SU-DHL-6 (cell line): ENCODE measurements at regions not wholly inside any gene's neighbourhood (a gene's known extent, or its start where the extent isn't known, plus 50 kb on each side); places are given as distances from the start of the nearest gene placed in this dataset.

Experiments
- H2AFZ ChIP-seq: fragments of 200-600 bp; sonication (generic); 2 replicates; pipeline ENCODE4 v1.6.1; 2014; ENCODE audit warnings: low read depth, mild to moderate bottlenecking, moderate library complexity, mixed read lengths, antibody characterized with exemption, low read length; ENCODE audit not compliant: severe bottlenecking
- H3F3A ChIP-seq: fragments of 200-600 bp; shearing (Covaris generic); 2 replicates; pipeline ENCODE4 v1.6.0; 2016; ENCODE audit warnings: antibody characterized with exemption, mild to moderate bottlenecking; ENCODE audit not compliant: insufficient read depth
- H3K27ac ChIP-seq: fragments of 200-600 bp; sonication (generic); 2 replicates; pipeline ENCODE4 v1.5.1; 2016; ENCODE audit warnings: low read depth, mild to moderate bottlenecking, low read length, moderate library complexity, mixed read lengths
- H3K27me3 ChIP-seq: fragments of 200-600 bp; sonication (generic), shearing (Covaris generic); 2 replicates; pipeline ENCODE4 v1.6.0; 2014; ENCODE audit warnings: mild to moderate bottlenecking, low read length
- H3K36me3 ChIP-seq: fragments of 200-600 bp; sonication (generic); 2 replicates; pipeline ENCODE4 v1.6.1; 2014; ENCODE audit warnings: mild to moderate bottlenecking, low read length, mixed read lengths
- H3K4me2 ChIP-seq: fragments of 300-600, 200-600 bp; shearing (Covaris generic), sonication (generic); 2 replicates; pipeline ENCODE4 v1.6.0; 2014; ENCODE audit warnings: low read length, low read depth, mild to moderate bottlenecking; ENCODE audit not compliant: poor library complexity, severe bottlenecking
- H3K4me3 ChIP-seq: fragments of 200-600 bp; sonication (generic); 2 replicates; pipeline ENCODE4 v1.5.1; 2014; ENCODE audit warnings: antibody characterized with exemption, low read length, mild to moderate bottlenecking, mixed read lengths; ENCODE audit not compliant: insufficient read depth, poor library complexity, severe bottlenecking
- H3K79me2 ChIP-seq: fragments of 200-600 bp; sonication (generic); 2 replicates; pipeline ENCODE4 v1.6.1; 2014; ENCODE audit warnings: mild to moderate bottlenecking, low read length, moderate library complexity; ENCODE audit not compliant: insufficient read depth
- H3K9ac ChIP-seq: fragments of 200-600 bp; sonication (generic); 2 replicates; pipeline ENCODE4 v1.7.0; 2014; ENCODE audit warnings: mild to moderate bottlenecking, low read length
- H3K9me2 ChIP-seq: fragments of 200-600 bp; sonication (generic); replicated peaks from 2 replicates; pipeline ENCODE4 v1.6.1; 2014; ENCODE audit warnings: low read length; ENCODE audit not compliant: insufficient read depth
- H3K9me3 ChIP-seq: fragments of 200-600 bp; sonication (generic); 2 replicates; pipeline ENCODE4 v1.6.1; 2014; ENCODE audit warnings: low read length, mixed read lengths; ENCODE audit not compliant: insufficient read depth
- H4K20me1 ChIP-seq: fragments of 200-600 bp; sonication (generic); 2 replicates; pipeline ENCODE4 v1.6.1; 2014; ENCODE audit warnings: low read depth, mild to moderate bottlenecking, antibody characterized with exemption, low read length, moderate library complexity, mixed read lengths
- EZH2phosphoT487 ChIP-seq: fragments of 200-600 bp; sonication (generic), shearing (Covaris generic); conservative IDR thresholded peaks from 2 replicates; pipeline ENCODE4 v1.6.1; 2018; ENCODE audit warnings: mild to moderate bottlenecking, antibody characterized with exemption, low read length, moderate library complexity, mixed read lengths
- TF ChIP-seq, protein P1 (sequence below): fragments of 200-600 bp; sonication (generic); IDR thresholded peaks from one replicate; pipeline ENCODE4 v1.5.1; 2017; ENCODE audit warnings: antibody characterized with exemption, mild to moderate bottlenecking, low read length, moderate library complexity; ENCODE audit not compliant: insufficient read depth, poor library complexity, severe bottlenecking

DNA sequence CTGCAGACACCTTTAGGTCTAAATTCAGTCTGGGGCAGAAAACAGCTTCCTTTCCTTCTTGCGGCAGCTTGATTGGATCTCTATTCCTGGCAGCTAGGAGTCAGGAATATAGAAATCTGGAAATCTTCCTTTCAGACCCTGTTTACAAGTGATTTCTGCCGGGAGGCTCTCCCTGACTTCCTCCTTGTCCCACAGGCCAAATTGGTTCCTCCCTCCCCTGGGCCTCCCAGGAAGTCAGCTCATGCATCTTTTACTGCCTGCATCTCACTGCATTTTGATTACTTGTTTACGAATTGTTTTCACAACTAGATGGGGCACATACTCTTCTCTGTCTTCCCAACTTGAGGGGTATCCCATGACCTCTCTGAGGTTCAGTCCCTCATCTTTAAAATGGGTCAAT is 206.3 kb downstream of the MAF start:
- H3K27me3 ChIP-seq: no peaks in the 10 kb centered on the region
- H2AFZ ChIP-seq: no peak overlapping the region
- TF ChIP-seq, protein P1, sequence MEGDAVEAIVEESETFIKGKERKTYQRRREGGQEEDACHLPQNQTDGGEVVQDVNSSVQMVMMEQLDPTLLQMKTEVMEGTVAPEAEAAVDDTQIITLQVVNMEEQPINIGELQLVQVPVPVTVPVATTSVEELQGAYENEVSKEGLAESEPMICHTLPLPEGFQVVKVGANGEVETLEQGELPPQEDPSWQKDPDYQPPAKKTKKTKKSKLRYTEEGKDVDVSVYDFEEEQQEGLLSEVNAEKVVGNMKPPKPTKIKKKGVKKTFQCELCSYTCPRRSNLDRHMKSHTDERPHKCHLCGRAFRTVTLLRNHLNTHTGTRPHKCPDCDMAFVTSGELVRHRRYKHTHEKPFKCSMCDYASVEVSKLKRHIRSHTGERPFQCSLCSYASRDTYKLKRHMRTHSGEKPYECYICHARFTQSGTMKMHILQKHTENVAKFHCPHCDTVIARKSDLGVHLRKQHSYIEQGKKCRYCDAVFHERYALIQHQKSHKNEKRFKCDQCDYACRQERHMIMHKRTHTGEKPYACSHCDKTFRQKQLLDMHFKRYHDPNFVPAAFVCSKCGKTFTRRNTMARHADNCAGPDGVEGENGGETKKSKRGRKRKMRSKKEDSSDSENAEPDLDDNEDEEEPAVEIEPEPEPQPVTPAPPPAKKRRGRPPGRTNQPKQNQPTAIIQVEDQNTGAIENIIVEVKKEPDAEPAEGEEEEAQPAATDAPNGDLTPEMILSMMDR: no peak
- TF ChIP-seq EZH2phosphoT487: no peak
- H3K27ac ChIP-seq: no peak overlapping the region
- H3K9me2 ChIP-seq: no peaks in the 10 kb centered on the region
- H3K4me3 ChIP-seq: no peak overlapping the region
- H3K4me2 ChIP-seq: no peak overlapping the region
- no peaks in the 10 kb centered on the region for H3K36me3 ChIP-seq
- H3K79me2 ChIP-seq: no peaks in the 10 kb centered on the region
- H4K20me1 ChIP-seq: no peaks in the 10 kb centered on the region
- H3K9ac ChIP-seq: no peak overlapping the region
- H3F3A ChIP-seq: no peaks in the 10 kb centered on the region
- H3K9me3 ChIP-seq: no peaks in the 10 kb centered on the region

DNA sequence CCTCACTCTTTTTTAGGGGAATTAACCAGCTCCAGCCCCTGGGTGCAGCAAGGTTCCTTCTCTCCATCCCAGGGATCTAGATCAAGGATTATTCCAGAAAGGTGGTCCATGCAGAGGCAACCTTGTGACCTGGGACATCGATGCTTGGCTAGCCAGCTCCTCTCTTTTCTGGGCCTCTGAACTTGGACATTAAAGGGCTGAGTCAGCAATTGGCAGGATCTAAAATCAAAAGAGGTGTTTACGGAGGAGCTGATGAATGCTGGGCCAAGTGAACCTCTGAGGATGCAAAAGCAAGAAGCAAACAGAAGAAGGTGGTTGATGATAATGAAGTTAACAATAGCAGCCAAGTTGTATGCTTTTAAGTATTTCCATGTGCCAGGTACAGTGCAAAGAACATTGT is 207.0 kb downstream of the MAF start:
- no peaks in the 10 kb centered on the region for H3F3A ChIP-seq
- TF ChIP-seq, protein P1: no peak
- no peak for TF ChIP-seq EZH2phosphoT487
- no peaks in the 10 kb centered on the region for H3K79me2 ChIP-seq
- H3K27me3 ChIP-seq: no peaks in the 10 kb centered on the region
- no peak overlapping the region for H2AFZ ChIP-seq
- H4K20me1 ChIP-seq: no peaks in the 10 kb centered on the region
- H3K36me3 ChIP-seq: no peaks in the 10 kb centered on the region
- H3K9me2 ChIP-seq: no peaks in the 10 kb centered on the region
- no peak overlapping the region for H3K4me3 ChIP-seq
- H3K9me3 ChIP-seq: no peaks in the 10 kb centered on the region
- no peak overlapping the region for H3K27ac ChIP-seq
- H3K4me2 ChIP-seq: no peak overlapping the region
- no peak overlapping the region for H3K9ac ChIP-seq

DNA sequence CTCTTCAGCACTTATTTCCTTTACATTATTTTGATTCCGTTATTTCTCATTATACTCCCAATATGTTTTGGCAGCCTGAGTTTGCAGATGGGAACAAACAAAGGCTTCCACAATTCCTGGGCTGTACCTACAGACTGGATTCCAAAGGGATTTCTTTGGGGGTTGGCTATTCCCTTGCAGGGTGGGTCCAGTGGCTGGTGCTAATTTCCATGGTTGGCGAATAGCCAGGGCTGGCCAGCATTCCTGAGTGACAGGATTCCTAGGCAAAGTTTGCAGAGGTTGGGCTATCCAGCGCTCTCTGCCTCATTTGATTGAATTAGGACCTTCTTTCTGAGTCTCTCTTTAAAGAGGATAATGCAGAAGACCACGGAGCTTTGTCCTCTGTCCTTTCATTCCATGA is 207.4 kb downstream of the MAF start:
- Histone ChIP-seq H2AFZ (no peak overlapping the region), H3K9me3 (no peaks in the 10 kb centered on the region), H3K36me3 (no peaks in the 10 kb centered on the region), H3K4me2 (no peak overlapping the region), H3F3A (no peaks in the 10 kb centered on the region), H3K9ac (no peak overlapping the region), H3K79me2 (no peaks in the 10 kb centered on the region), H4K20me1 (no peaks in the 10 kb centered on the region), H3K27ac (no peak overlapping the region), H3K4me3 (no peak overlapping the region), H3K9me2 (no peaks in the 10 kb centered on the region), H3K27me3 (no peaks in the 10 kb centered on the region)
- TF ChIP-seq, protein P1: no peak
- TF ChIP-seq EZH2phosphoT487: no peak

DNA sequence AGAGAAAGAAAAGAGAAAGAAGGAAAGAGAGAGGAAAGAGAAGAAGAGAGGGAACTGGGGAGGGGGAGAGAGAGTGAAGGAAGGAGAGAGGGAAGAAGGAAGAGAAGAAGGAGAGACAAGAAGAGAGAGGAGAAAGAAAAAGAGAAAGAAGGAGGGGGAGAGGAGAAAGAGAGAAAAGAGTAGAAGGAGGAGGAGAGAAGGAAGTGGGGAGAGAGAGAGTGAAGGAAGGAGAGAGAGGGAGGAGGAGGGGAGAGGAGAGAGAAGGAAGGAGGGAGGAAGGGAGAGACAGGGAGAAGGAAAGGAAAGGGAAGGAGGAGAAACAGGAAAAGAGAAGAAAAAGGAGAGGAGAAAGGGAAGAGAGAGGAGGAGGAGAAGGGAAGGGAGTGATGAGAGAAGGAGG is 208.5 kb downstream of the MAF start:
- no peaks in the 10 kb centered on the region for H3K9me3 ChIP-seq
- H3K9ac ChIP-seq: no peak overlapping the region
- no peaks in the 10 kb centered on the region for H4K20me1 ChIP-seq
- no peaks in the 10 kb centered on the region for H3K79me2 ChIP-seq
- no peaks in the 10 kb centered on the region for H3K27me3 ChIP-seq
- no peaks in the 10 kb centered on the region for H3K9me2 ChIP-seq
- no peak for TF ChIP-seq EZH2phosphoT487
- TF ChIP-seq, protein P1: no peak
- no peaks in the 10 kb centered on the region for H3F3A ChIP-seq
- H3K36me3 ChIP-seq: no peaks in the 10 kb centered on the region
- H3K4me3 ChIP-seq: no peak overlapping the region
- no peak overlapping the region for H3K4me2 ChIP-seq
- no peak overlapping the region for H2AFZ ChIP-seq
- H3K27ac ChIP-seq: no peak overlapping the region
